ENCODE measurements at regions not wholly inside any gene's neighbourhood (a gene's known extent, or its start where the extent isn't known, plus 50 kb on each side); places are given as distances from the start of the nearest gene placed in this dataset.
A peak's percentile ranks its signal among the peaks of the same experiment; 100 is the strongest.

DNA sequence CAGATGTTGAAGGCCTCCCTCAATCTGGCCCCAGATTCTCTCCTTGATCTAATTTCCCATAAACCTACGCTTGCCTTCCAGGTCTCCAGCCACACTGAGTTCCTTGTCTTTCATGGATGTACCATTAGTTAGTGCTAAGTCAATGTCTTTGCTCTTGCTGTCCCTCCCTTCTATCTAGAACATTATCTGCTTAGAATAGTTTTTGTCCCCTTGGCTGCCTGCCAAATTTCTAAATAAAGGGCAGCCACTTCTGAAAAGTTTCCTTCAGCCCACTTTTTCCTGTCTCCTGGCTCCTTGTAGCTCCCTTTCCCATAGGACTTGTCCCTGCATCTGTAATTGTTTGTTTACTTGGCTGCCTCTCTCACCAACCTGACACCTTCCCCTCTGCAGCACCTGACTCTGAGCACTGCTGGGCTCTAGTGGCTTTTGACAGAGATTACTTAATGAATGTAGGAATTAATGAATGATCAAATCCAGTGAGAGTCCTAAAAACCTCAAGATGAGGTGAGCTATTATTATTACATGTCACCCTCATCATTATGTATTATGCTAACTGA, 58.3 kb downstream of the CXCL12 start:
- no peak for DNase-seq (ENCODE audit: low spot score)

DNA sequence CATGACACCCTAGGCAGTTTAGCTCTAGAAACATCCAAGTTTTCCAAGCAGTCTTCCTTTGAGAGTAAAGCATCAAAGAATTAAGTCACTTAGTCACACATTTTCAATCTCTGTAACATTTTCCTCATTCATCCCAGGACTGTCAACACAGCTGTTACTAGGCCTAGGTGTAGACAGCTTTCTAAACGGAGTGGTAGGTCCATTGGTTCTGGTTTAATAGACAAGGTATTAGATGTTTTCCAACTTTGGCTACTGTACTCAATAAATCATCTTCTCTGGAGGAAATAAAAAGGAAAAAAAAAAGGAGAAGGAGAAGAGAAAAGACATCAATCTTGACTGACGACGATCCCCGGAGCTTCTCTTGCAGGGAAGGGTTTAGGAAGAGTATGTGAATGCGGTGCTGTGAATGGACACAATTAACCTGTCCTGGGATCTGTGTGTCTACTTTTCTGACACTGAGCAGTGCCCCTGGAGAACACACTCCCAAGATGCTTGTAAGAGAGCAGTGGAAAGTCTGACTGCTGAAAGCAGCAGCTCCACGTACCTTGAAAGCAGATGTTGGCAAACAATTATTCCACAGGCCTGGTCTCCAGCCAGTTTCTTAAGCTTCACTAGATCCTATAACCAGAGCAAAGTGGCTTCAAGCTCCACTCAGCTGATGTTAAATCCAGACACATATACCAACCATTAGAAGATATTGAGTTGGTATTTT, 59.1 kb downstream of the CXCL12 start:
- DNase-seq (ENCODE audit: low spot score): no peak

DNA sequence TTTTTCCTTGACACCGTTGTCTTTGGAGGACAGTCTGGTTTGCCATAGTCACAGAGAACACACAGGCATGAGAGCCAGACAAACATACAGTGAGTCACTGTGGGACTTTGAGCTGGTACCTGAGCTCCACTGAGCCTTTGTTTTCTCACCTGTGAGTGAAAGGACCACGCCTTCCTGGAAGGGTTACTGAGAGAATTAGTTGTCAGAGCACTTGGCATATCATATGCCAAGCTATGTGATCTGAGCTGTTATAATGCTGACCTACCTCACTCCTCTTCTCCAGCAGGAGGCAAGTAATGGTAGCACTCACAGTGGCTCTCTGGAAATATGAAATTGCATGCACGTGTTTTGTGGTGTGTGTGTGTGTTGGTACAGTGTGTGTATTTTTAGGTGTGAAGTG, 59.7 kb downstream of the CXCL12 start:
- DNase-seq (ENCODE audit: low spot score): no peak

DNA sequence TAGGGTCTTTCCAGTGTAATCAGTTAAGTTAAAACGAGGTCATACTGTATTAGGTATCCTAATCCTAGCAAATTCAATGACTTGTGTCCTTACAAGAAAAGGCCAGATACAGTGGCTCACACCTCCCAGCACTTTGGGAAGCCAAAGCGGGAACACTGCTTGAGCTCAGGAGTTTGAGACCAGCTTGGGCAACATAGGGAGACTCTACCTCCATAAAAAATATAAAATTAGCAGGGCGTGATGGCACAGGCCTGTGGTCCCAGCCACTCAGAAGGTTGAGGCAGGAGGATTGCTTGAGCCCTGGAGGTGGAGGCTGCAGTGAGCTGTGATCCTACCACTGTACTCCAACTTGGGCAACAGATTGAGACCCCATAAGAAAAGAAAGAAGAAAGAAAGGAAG, 61.1 kb downstream of the CXCL12 start:
- DNase-seq (ENCODE audit: low spot score): no peak

DNA sequence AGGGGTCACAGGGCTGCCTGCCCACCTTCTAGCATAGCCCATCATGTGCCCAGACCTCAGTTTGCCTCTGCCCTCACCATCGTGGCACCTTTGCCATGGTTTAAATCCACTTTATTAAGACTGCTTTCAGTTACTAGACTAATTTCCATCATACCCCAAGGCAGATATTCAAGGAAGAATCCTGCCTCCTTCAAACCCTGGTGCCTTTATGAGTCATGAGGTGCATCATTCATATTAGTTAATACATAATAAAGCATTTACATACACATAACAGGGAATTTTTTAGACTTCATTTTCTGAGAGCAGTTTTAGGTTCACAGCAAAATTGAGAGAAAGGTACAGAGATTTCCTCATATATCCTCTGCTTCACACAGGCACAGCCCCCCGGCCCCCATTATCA, 62.8 kb downstream of the CXCL12 start:
- no peak for DNase-seq (ENCODE audit: low spot score)

DNA sequence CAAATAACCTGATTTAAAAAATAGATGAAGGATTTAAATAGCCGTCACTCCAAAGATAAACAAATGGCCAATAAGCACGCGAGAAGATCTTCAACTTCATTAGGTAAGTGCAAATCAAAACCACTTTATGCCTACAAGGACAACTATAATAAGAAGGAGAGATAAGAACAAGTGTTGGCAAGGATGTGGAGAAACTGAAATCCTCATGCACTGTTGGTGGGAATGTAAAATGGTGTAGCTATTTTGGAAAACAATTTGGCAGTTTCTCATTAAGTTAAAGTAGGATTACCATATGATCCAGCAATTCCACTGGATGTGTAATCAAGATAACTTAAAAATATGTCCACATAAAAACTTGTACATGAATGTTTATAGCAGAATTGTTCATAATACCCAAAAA, 64.1 kb downstream of the CXCL12 start:
- no peak for DNase-seq (ENCODE audit: low spot score)

DNA sequence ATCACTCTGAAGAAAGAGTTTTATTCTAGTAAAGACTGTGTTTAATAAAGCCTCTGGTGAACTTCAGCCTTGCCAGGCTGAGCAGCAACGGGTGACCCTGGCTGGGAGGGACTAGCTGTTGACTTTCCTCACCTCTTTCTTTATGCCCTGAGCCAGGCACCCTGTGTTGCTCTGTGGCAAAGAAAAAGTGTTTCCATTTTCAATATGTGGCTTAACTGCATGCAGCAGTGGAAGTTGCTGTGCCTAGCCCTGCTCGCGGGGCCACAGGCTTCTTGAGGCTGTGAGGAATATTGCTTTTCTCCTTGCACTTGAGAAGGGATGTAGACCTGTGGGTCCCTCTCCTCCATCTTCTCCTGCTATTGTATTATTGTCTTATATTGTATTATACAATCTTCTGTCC, 67.0 kb downstream of the CXCL12 start:
- DNase-seq (ENCODE audit: low spot score): no peak

DNA sequence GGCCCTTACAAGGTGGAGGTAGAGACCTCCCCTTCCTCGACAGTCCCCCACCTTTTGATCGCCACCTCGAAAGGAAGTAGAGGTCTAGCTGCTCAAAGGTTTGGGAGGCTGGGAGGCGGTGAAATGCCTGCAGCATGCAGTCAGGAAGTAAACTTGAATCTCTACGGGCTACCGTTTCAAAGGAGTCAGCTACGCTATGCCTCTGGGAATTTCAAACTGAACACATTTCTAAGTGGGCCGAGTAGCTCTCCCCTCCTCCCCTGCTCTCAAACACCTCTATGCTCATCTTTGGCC, 68.0 kb downstream of the CXCL12 start:
- no peak for DNase-seq (ENCODE audit: low spot score)

DNA sequence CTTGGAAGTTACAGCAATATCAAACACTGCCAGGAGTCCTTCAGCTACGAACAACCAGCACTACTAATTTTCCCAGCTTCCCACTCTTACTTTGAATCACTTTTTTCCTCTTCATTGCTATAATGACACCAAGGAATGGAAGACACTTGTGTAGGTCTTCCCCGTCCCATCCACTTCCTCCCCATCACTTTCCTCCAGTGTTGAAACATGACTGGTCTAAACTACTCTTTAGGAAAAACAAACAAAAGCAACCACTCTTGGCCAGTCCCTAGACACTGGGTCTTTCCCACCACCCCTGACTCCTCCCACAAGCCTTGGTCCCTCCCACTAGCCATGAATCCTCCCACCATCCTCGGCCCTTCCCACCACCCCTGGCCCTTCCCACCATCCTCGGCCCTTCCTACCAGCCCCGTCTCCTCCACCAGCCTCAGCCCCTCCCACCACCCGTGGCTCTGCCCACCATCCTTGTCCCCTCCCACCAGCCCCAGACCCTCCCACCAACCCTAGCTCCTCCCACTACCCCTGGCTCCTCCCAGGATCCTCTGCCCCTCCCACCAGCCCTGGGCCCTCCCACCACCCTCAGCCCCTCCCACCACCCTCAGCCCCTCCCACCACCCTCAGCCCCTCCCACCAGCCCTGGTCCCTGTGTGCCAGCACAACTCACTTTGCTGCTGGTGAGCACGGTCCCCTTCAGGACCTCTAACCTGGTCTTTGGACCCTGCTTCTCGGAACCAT, 68.5 kb downstream of the CXCL12 start:
- DNase-seq (ENCODE audit: low spot score): no peak

DNA sequence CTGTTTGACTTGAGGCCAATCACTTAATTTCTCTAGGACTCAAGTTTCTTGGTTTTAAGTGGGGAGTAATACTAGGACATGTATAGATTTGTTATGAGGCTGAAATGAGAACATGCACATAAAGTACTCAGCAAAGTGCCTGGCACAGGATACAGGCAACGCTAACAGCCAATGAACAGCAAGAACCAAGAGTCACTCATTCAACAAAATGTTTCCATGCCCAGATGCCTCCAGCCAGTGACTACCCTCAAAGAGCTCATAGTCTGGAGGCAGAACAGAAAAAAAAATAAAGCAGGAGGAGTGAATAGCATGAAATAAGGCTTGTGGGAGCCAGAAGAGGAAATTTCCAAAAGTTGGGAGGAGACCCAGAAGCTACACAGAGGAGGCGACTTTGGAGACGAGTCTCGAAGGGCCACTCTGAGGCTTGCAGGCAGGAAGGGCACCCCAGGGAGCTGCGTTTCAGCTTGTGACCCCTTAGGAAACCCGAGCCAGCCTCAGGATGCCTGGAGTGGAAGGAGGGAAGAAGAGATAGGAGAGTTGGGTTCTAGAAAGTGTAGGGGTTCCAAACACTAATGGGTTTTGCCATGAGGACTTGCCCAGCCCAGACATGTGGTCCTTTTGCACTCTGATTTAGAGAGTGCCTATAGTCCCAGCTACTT, 70.0 kb downstream of the CXCL12 start:
- DNase-seq (ENCODE audit: low spot score): no peak

DNA sequence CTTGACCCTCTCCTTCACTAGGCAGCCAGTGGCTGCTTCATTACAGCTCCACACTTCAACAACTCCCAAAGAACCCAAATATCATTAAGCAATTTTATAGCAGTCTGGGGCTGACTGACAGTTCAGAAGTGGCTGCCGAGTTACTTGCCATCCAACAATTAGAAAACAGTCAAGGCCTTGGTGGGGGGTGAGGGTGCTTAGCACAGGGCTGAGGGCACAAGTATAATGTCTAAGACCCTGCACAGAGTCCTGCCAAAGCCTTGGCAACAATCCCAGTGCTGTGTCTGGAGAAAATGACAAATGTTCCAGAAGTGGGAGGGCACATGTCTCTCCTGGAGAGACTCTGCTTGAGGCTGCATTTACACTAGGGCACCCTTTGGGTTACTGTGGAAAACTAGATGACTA, 71.1 kb downstream of the CXCL12 start:
- DNase-seq (ENCODE audit: low spot score): no peak

DNA sequence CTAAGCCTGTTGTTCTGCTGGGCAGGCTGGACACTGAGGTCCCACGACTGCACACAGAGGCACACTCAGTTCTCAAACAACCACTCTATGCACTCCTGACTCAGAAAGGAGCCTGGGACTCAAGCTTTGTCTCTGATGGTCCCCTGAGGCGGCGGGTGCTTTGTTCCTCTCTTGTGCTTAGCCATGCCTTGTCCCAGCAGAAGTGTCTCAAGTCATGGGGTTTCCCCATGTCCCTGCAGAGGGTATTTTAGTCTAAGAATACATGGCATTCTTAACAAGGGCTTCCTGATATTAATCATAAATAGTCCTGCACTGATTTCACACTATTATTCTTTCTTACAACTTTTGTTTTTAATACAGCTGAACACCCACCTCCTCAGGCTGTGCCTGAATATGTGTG, 72.5 kb downstream of the CXCL12 start:
- no peak for DNase-seq (ENCODE audit: low spot score)

DNA sequence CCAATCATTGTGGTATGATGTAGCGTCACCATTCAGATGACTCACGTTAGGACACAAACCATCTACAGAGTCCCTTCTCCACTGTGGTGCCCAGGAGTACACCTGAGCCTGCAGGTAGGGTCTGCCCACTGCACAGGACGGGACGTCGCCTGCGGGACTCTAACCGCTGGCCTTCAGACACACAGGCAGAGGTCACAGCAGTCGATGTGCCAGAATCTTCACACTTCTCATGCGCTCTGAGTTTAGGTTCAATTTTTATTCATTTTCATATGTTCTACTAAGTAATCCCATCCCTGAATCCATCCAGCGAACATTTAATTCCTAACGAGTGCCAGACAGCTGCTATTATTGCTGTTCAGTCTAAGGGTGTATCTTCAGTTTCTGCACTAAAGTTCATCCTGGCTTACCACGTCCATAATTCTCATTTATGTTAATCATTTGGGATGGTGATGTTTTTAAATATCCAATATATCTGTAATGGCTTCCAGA, 73.3 kb downstream of the CXCL12 start:
- no peak for DNase-seq (ENCODE audit: low spot score)

DNA sequence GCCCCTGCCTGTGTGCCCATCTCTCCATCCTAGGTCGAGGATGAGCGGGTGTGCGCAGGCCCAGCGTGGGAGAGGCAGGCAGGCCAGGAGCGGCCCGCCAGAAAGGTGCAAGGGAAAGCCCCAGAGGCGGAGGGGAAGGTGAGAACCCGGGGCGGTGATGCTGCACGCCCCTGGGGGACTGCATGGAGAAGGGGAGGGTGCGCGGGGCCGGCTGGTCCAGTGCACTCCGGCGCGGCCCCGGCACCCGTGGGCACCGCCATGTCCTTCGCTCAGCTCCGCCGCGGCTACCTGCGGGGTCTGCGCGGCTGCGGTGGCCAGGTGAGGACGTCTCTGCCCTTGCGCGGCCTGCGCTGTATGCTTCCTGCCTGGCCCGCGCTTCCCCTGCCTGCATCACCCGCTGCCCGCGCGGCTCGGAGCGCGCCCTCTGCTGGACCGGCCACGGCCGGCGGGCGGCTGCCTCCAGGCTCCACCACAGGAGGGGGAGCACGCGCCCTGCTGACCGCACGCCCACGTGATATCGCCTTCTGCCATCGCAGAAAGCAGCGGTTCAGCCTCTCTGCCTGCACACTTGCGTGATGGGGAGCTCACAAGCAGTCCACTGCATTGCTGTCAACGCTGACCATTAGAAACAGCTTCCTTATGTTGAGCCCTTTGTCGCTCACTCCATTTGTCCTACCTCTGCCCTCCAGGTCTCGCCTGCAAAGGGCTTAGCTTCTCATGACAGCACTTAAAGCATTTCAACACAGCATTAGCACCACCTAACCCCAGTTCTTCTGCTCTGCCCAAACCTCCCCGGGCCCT, 73.9 kb downstream of the CXCL12 start:
- peak; percentile 49 for DNase-seq (ENCODE audit: low spot score)

DNA sequence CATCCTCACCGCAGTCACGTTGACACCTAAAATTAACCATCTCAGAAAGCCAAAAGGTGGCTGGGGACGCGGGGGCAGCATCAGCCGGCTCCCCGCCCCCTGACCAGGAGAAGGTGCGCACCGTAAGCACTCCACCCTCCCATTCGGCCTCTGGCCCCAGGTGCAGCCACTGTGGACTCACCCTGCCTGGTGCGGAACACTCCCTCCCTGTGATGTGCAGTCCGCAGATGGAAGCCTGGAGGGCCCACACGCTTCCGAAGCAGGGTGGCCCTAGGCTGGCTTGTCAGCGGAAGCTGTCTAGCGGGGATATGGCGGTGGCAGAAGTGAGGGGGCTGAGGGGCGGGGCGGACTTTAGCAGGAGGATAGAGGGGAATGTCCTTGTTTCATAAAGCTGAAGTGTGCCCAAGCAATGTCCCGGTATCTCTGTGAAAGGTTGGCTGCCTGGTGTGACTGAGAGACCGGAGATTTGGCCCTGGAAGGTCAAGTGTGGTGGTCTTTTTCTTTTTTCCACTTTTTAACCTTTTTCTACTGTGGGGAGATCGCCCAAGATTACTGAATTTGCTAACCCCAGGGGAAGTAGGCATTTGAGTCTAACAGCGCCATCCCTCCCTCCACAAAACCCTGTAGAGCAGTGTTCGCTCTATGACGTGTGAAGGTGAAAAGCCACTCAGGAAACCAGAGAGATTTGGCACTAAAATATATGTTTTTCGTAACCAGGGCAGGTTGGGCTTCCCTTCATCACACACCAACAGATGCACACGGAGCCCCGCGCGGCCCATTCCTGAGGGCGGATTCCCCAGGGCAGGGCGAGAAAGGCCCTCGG, 74.7 kb downstream of the CXCL12 start:
- DNase-seq (ENCODE audit: low spot score): no peak

DNA sequence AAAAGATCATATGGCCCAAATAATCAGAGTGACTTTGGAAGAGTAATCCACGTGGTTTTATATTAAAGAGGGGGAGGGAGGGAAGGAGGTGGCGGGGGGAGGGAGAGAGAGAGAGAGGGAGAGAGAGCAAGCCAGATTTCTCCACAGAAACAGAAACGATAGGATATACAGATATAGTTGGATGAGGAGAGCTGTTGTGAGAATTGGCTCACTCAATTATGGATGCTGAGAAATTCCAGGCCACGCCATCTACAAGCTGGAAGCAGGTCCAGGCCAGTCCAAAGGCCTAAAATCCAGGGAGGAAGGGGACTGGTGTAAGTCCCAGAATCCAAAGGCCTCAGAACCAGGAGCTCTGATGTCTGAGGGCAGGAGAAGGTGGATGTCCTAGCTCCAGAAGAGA, 75.5 kb downstream of the CXCL12 start:
- DNase-seq (ENCODE audit: low spot score): no peak

DNA sequence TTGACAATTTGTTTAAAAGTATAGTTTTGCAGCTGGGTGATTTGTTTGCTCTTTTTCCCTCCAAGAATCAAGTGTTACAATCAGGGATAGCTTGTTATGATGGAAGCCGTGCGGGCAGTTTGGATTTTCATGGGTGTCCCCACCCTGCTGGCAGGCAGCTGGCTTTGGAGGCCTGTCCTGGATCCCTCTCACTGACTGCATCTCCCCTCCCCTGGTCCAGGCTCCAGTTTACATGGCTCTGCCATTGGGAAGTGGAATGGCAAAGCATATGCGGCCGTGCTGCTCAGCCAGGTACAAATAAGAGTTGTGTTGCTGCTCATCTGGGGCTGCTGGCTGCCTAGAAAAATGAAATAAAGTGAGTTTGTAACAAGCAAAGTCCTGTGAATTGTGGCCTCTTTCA, 76.0 kb downstream of the CXCL12 start:
- no peak for DNase-seq (ENCODE audit: low spot score)

DNA sequence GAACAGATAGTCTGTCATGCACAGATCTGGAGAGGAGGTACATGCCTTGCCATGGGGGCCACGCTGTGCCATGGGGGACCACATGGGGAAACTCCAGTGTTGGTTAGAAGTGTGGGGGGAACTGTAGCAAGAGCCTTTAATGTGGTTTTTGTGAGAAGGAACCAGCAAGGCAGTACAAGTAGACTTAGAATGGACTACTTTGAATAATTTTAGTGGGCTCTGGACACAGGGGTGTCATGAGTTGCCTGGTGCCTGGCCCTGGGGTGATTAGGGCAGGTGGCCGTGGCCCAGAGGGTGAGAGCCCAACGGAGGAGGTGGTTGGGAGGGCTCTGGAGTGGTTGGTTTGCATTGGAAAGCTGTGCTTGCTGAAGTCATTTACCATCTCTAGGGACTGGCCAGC, 77.2 kb downstream of the CXCL12 start:
- no peak for DNase-seq (ENCODE audit: low spot score)

DNA sequence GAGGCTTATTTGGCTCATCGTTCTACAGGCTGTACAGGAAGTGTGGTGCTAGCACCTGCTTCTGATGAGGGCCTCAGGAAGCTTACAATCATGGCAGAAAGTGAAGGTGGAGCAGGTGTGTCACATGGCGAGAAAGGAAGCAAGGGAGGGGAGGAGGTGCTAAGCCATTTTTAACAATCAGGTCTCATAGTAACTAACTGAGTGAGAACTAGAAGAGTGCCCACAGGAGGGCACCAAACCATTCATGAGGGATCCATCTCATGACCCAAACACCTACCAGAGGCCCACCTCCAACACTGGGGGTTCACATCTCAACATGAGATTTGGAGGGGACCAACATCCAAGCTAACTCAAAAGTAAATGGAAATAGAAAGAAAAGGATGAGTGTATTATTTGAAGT, 78.1 kb downstream of the CXCL12 start:
- no peak for DNase-seq (ENCODE audit: low spot score)

DNA sequence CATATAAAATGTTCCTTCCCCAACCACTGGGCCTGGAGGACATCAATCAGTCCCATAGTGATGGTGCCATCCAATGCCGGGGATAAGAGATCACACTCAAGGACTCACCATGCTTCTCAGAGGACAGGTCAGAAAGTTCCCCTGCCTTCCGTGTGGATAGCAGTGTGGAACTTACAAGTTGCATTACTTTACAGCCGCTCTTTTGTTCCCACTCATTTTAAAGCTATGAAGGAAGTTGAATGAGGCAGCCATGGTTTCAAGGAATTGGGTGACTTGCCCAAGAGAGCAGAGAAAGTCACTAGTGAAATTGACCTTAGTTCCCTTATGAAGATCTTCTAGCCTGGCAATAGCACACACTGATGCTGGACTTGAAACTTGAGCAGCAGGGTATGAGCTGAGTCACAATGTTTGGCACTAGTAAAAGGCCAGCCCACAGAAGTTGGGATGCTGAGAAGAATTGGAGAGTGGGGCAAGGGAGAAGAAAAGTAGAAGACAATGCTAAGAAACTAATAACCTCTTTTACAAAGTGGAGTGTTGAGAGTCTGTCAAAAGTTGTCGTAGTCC, 78.7 kb downstream of the CXCL12 start:
- no peak for DNase-seq (ENCODE audit: low spot score)

DNA sequence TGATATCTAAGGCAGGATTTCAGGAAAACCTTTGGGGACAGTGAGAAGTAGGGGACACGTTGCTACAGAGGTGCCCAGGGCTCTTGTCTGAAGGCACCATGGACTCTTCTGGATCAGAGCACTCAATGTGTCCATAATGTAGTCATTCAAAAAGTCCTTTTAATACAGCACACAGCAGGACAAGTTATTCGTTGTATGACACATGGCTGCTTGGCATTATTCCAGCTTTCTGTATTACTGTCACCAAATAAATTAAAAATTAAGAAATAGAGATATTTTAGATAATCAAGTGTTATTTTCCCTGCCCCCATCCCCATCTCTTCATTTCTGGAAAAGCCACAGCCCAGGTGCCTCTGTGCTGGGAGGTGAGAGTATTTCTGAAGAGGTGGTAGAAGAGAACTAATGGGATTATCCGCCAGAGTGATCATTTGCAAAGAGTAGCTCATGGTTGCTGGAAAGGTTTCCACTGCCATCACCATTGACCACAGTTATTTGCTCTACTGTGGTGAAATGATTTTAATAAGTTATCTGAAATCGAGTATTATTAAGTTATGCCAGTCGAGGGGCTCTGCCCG, 83.0 kb downstream of the CXCL12 start:
- DNase-seq (ENCODE audit: low spot score): no peak

Measured in CD4-positive, alpha-beta T cell treated with Interleukin-6 at 100 ng/mL for 8 hours (primary cell).